Activated T-helper 2 cell treated with anti-CD3 and anti-CD28 coated beads, Interferon-gamma antibody, Interleukin-2, Interleukin-4, amounts not matched to agents 10 μg/mL and 5 μg/mL and 100 μg/mL, durations not matched to agents 14 hours and 24 hours and 36 hours (primary cell): ENCODE measurements at regions not wholly inside any gene's neighbourhood (a gene's known extent, or its start where the extent isn't known, plus 50 kb on each side); places are given as distances from the start of the nearest gene placed in this dataset.

ENCODE experiments used
- DNase-seq: peaks from one replicate; pipeline ENCODE4 v3.0.0; 2021; ENCODE audit warnings: low spot score
- H3K27ac Mint-ChIP-seq: one replicate; pipeline ENCODE4 v1.8.0; 2021; ENCODE audit warnings: mixed read lengths
- H3K27me3 Mint-ChIP-seq: one replicate; pipeline ENCODE4 v1.8.0; 2021; ENCODE audit warnings: low read depth, mixed read lengths
- H3K36me3 Mint-ChIP-seq: one replicate; pipeline ENCODE4 v1.8.0; 2021; ENCODE audit warnings: low read depth, mixed read lengths
- H3K4me1 Mint-ChIP-seq: one replicate; pipeline ENCODE4 v1.8.0; 2021; ENCODE audit warnings: low read depth, mixed read lengths
- H3K4me3 Mint-ChIP-seq: one replicate; pipeline ENCODE4 v1.8.0; 2021; ENCODE audit warnings: low read depth, mild to moderate bottlenecking, moderate library complexity, mixed read lengths
- H3K9me3 Mint-ChIP-seq: one replicate; pipeline ENCODE4 v1.8.0; 2021; ENCODE audit warnings: mixed read lengths
- intact Hi-C: fragments of 100-400 bp; cut with micrococcal nuclease; formaldehyde crosslinking; loops from one replicate; pipeline ENCODE4 v1.15.1; 2023

GRCh38 chr3:176428552-176428951 is 768.7 kb downstream of the TBL1XR1 start:
- intact Hi-C loops = no loop called here
- H3K36me3 Mint-ChIP-seq = no peaks in the 10 kb centered on the region
- no peak overlapping the region for H3K4me3 Mint-ChIP-seq

DNA sequence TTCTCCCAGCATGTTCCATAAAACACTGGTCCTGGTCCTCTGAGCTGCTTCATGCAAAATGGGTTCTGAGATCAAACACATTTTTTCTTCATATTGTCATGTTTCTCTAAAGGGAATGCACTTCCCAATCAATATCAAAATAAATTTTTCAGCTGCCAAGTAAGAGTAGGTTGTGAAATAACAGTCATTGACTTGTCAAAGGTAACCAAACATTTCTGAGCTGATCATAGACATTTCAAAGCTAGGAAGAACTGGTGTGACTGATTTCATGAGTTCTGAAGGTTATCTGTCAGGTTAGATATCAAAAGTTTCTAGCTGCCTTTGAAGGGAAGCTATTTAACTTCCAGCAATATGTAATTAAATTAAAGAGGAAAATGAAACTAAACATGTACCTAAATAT is 770.9 kb downstream of the TBL1XR1 start:
- no peak overlapping the region for H3K27ac Mint-ChIP-seq
- no peaks in the 10 kb centered on the region for H3K27me3 Mint-ChIP-seq
- H3K4me1 Mint-ChIP-seq = no peaks in the 10 kb centered on the region
- no peaks in the 10 kb centered on the region for H3K36me3 Mint-ChIP-seq
- H3K9me3 Mint-ChIP-seq = no peaks in the 10 kb centered on the region
- H3K4me3 Mint-ChIP-seq = no peak overlapping the region
- intact Hi-C loops = no loop called here
- DNase-seq = no peak

More at GRCh38 chr3:176428552-176428951, 768.7 kb downstream of the TBL1XR1 start:
- H3K4me1 Mint-ChIP-seq = no peaks in the 10 kb centered on the region
- no peak overlapping the region for H3K27ac Mint-ChIP-seq
- no peak for DNase-seq
- H3K27me3 Mint-ChIP-seq = no peaks in the 10 kb centered on the region
- H3K9me3 Mint-ChIP-seq = no peaks in the 10 kb centered on the region

- no peak overlapping the region for H3K4me3 Mint-ChIP-seq
- peaks cover 3% of the 10 kb centered on the region for H3K9me3 Mint-ChIP-seq
- intact Hi-C loops = no loop called here
- H3K27ac Mint-ChIP-seq = no peak overlapping the region
- no peaks in the 10 kb centered on the region for H3K4me1 Mint-ChIP-seq
- no peaks in the 10 kb centered on the region for H3K36me3 Mint-ChIP-seq
- DNase-seq = no peak
- H3K27me3 Mint-ChIP-seq = no peaks in the 10 kb centered on the region
Observed at GRCh38 chr3:176416870-176417269, 780.4 kb downstream of the TBL1XR1 start.

GRCh38 chr3:176415661-176416295 is 781.5 kb downstream of the TBL1XR1 start:
- intact Hi-C loops = no loop called here
- Mint-ChIP-seq H3K27ac (no peak overlapping the region), H3K4me1 (no peaks in the 10 kb centered on the region), H3K4me3 (no peak overlapping the region), H3K36me3 (no peaks in the 10 kb centered on the region), H3K27me3 (no peaks in the 10 kb centered on the region), H3K9me3 (peaks cover 3% of the 10 kb centered on the region)
- no peak for DNase-seq

GRCh38 chr3:176412771-176413170 is 784.5 kb downstream of the TBL1XR1 start:
- Mint-ChIP-seq H3K4me3 (no peak overlapping the region), H3K27me3 (no peaks in the 10 kb centered on the region), H3K9me3 (peaks cover 3% of the 10 kb centered on the region), H3K27ac (no peak overlapping the region), H3K4me1 (no peaks in the 10 kb centered on the region), H3K36me3 (no peaks in the 10 kb centered on the region)
- DNase-seq = no peak
- intact Hi-C loops = no loop called here

DNA sequence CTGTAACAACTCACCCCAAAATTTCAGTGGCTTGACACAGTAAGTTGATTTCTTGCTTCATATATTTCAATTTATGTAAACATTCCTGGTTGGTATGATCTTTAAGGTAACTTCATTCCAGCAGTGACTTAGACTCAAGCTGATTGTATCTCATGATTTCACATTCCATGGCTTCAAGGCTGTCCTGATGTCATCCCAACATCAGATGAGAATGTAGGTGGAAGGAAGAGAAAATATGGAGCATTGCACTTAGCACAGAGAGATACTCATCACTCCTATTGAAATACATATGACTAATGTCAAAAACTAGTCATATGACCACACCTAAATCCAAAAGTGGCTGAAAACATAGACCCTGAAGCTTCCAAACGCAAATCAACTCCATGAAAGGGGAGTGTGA is 793.8 kb downstream of the TBL1XR1 start:
- no peaks in the 10 kb centered on the region for H3K4me1 Mint-ChIP-seq
- intact Hi-C loops = no loop called here
- no peaks in the 10 kb centered on the region for H3K36me3 Mint-ChIP-seq
- H3K4me3 Mint-ChIP-seq = no peak overlapping the region
- no peak overlapping the region for H3K27ac Mint-ChIP-seq
- H3K27me3 Mint-ChIP-seq = no peaks in the 10 kb centered on the region
- no peak for DNase-seq
- H3K9me3 Mint-ChIP-seq = peaks cover 9% of the 10 kb centered on the region

DNA sequence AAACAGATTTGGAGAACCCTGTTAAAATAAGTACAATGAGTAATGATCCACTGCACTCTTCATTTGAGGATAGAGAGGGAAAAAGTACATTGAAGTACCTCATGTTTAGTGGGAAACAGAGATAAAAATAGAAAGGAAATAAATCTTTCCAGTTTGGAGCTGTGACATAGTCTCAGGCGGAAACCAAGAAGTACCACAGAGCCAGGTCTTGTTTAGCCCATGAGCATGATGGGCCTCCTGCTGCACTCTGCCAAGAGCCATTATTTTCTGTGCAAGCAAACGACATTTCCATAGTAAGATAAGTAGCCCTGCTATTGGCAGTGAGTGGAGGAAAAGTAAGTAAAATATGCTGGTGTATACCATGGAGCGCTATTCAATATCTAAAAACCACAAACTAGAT is 796.1 kb downstream of the TBL1XR1 start:
- intact Hi-C loops = no loop called here
- no peaks in the 10 kb centered on the region for H3K36me3 Mint-ChIP-seq
- DNase-seq = no peak
- H3K4me3 Mint-ChIP-seq = no peak overlapping the region
- H3K4me1 Mint-ChIP-seq = no peaks in the 10 kb centered on the region
- H3K27me3 Mint-ChIP-seq = no peaks in the 10 kb centered on the region
- no peak overlapping the region for H3K27ac Mint-ChIP-seq
- peaks cover 18% of the 10 kb centered on the region for H3K9me3 Mint-ChIP-seq

DNA sequence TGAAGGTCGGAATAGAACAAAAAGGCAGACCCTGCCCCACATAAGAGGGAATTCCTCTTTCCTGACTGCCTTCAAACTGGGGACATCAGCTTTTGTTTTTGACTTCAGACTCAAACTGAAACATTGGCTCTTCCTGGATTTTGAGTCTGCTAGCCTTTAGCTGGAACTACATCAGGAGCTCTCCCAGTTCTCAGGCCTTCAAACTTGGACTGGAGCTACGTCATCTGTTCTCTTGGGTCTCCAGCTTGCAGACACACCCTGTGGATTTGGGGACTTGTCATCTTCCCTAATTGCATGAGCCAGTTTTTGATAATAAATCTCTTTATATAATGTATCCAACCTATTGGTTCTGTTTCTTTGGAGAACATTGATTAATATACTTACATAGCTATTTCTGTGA is 798.1 kb downstream of the TBL1XR1 start:
- intact Hi-C loops = no loop called here
- H3K36me3 Mint-ChIP-seq = no peaks in the 10 kb centered on the region
- H3K27ac Mint-ChIP-seq = no peak overlapping the region
- DNase-seq = no peak
- peaks cover 29% of the 10 kb centered on the region for H3K9me3 Mint-ChIP-seq
- H3K4me1 Mint-ChIP-seq = no peaks in the 10 kb centered on the region
- H3K27me3 Mint-ChIP-seq = no peaks in the 10 kb centered on the region
- H3K4me3 Mint-ChIP-seq = no peak overlapping the region

- no peak overlapping the region for H3K4me3 Mint-ChIP-seq
- intact Hi-C loops = no loop called here
- no peaks in the 10 kb centered on the region for H3K4me1 Mint-ChIP-seq
- H3K27me3 Mint-ChIP-seq = no peaks in the 10 kb centered on the region
- no peak for DNase-seq
- no peaks in the 10 kb centered on the region for H3K36me3 Mint-ChIP-seq
- H3K9me3 Mint-ChIP-seq = peaks cover 32% of the 10 kb centered on the region
- no peak overlapping the region for H3K27ac Mint-ChIP-seq
Observed at GRCh38 chr3:176395240-176395639, 802.0 kb downstream of the TBL1XR1 start.

- peaks cover 11% of the 10 kb centered on the region for H3K9me3 Mint-ChIP-seq
- no peak for DNase-seq
- no peaks in the 10 kb centered on the region for H3K4me1 Mint-ChIP-seq
- no peak overlapping the region for H3K4me3 Mint-ChIP-seq
- no peaks in the 10 kb centered on the region for H3K36me3 Mint-ChIP-seq
- H3K27ac Mint-ChIP-seq = no peak overlapping the region
- intact Hi-C loops = no loop called here
- no peaks in the 10 kb centered on the region for H3K27me3 Mint-ChIP-seq
Observed at GRCh38 chr3:176378789-176379188, 818.5 kb downstream of the TBL1XR1 start.

DNA sequence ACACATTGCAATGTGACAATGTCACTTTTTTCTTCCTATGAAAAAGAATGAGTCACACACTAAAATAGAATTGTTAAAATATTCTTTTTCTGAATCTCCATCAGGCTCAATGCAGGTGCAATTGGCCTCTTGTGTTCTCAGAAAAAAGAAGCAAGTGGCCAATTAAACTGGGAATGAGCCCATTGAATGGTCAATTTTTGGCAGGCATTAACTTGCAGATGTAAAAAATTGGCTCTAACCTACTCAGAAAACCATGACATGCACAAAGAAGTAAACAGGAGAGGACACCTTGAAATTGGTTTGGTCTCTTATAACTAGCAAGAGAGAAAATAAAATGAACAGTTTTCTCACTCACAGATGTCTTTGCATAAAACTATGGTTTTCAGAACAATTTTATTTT is 820.8 kb downstream of the TBL1XR1 start:
- no peak overlapping the region for H3K27ac Mint-ChIP-seq
- no peaks in the 10 kb centered on the region for H3K4me1 Mint-ChIP-seq
- no peak overlapping the region for H3K4me3 Mint-ChIP-seq
- intact Hi-C loops = no loop called here
- H3K27me3 Mint-ChIP-seq = no peaks in the 10 kb centered on the region
- no peaks in the 10 kb centered on the region for H3K36me3 Mint-ChIP-seq
- peaks cover 3% of the 10 kb centered on the region for H3K9me3 Mint-ChIP-seq
- no peak for DNase-seq

- Mint-ChIP-seq H3K4me3 (no peak overlapping the region), H3K27ac (no peak overlapping the region), H3K27me3 (no peaks in the 10 kb centered on the region), H3K9me3 (no peaks in the 10 kb centered on the region), H3K36me3 (no peaks in the 10 kb centered on the region), H3K4me1 (no peaks in the 10 kb centered on the region)
- intact Hi-C loops = no loop called here
- DNase-seq = no peak
Observed at GRCh38 chr3:176375519-176375918, 821.8 kb downstream of the TBL1XR1 start.

DNA sequence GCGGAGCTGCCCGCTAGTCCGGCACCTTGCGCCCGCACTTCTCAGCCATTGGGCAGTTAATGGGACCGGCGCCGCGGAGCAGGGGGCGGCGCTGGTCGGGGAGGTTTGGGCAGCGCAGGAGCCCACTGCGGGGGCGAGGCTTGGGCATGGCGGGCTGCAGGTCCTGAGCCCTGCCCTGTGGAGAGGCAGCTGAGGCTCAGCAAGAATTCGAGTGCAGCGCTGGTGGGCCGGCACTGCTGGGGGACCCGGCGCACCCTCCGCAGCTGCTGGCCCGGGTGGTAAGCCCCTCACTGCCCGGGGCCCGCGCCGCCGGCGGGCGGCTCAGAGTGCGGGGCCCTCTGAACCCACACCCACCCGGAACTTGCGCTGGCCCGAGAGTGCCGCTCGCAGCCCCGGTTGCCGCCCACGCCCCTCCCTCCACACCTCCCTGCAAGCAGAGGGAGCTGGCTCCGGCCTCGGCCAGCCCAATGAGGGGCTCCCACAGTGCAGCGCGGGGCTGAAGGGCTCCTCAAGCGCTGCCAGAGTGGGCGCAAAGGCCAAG is 835.0 kb downstream of the TBL1XR1 start:
- no peak for DNase-seq
- H3K27ac Mint-ChIP-seq = no peak overlapping the region
- H3K4me1 Mint-ChIP-seq = no peaks in the 10 kb centered on the region
- H3K36me3 Mint-ChIP-seq = no peaks in the 10 kb centered on the region
- intact Hi-C loops = no loop called here
- no peaks in the 10 kb centered on the region for H3K27me3 Mint-ChIP-seq
- no peak overlapping the region for H3K4me3 Mint-ChIP-seq
- H3K9me3 Mint-ChIP-seq = peaks cover 8% of the 10 kb centered on the region

DNA sequence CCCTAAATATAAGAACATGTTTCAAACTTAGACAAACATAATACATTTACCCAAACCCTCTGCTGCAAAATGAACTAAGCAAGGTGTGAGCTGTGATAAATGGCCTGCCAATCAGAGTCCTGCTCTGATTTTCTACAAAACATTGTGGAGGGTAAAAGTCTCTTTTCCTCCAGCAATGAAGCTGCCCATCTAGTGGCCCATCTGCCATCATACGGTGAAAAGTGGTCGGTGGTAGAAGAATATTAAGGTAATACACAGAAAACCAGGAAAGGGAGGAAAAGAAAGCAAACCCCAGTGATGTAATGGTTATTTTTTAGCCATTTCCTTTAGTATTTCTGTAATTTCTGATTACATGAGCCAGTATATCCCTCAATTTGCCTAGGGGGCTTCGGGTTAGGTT is 838.1 kb downstream of the TBL1XR1 start:
- no peaks in the 10 kb centered on the region for H3K27me3 Mint-ChIP-seq
- H3K4me1 Mint-ChIP-seq = no peaks in the 10 kb centered on the region
- H3K27ac Mint-ChIP-seq = no peak overlapping the region
- no peaks in the 10 kb centered on the region for H3K36me3 Mint-ChIP-seq
- intact Hi-C loops = no loop called here
- peaks cover 8% of the 10 kb centered on the region for H3K9me3 Mint-ChIP-seq
- no peak overlapping the region for H3K4me3 Mint-ChIP-seq
- no peak for DNase-seq
